Activated T-helper 1 cell treated with anti-CD3 and anti-CD28 coated beads, Interleukin-12 subunit alpha, Interleukin-12 subunit beta, Interleukin-2, Interleukin-4 antibody, amounts not matched to agents 30 ng/mL and 10 ng/mL and 1 ng/mL, durations not matched to agents 14 hours and 24 hours and 36 hours (primary cell): ENCODE measurements at regions not wholly inside any gene's neighbourhood (a gene's known extent, or its start where the extent isn't known, plus 50 kb on each side); places are given as distances from the start of the nearest gene placed in this dataset.

Experiments used
- DNase-seq: peaks from one replicate; pipeline ENCODE4 v3.0.0; 2021; ENCODE audit warnings: low spot score
- H3K27ac Mint-ChIP-seq: one replicate; pipeline ENCODE4 v1.8.0; 2021; ENCODE audit warnings: mild to moderate bottlenecking, mixed read lengths
- H3K27me3 Mint-ChIP-seq: one replicate; pipeline ENCODE4 v1.8.0; 2022; ENCODE audit warnings: mild to moderate bottlenecking, moderate library complexity, mixed read lengths; ENCODE audit not compliant: insufficient read depth
- H3K36me3 Mint-ChIP-seq: one replicate; pipeline ENCODE4 v1.8.0; 2021; ENCODE audit warnings: low read depth, mixed read lengths
- H3K4me1 Mint-ChIP-seq: one replicate; pipeline ENCODE4 v1.8.0; 2021; ENCODE audit warnings: low read depth, mixed read lengths
- H3K4me3 Mint-ChIP-seq: one replicate; pipeline ENCODE4 v1.8.0; 2021; ENCODE audit warnings: mild to moderate bottlenecking, moderate library complexity, mixed read lengths
- H3K9me3 Mint-ChIP-seq: one replicate; pipeline ENCODE4 v1.8.0; 2021; ENCODE audit warnings: mixed read lengths
- intact Hi-C: fragments of 100-400 bp; cut with micrococcal nuclease; formaldehyde crosslinking; loops from one replicate; pipeline ENCODE4 v1.15.1; 2024

DNA sequence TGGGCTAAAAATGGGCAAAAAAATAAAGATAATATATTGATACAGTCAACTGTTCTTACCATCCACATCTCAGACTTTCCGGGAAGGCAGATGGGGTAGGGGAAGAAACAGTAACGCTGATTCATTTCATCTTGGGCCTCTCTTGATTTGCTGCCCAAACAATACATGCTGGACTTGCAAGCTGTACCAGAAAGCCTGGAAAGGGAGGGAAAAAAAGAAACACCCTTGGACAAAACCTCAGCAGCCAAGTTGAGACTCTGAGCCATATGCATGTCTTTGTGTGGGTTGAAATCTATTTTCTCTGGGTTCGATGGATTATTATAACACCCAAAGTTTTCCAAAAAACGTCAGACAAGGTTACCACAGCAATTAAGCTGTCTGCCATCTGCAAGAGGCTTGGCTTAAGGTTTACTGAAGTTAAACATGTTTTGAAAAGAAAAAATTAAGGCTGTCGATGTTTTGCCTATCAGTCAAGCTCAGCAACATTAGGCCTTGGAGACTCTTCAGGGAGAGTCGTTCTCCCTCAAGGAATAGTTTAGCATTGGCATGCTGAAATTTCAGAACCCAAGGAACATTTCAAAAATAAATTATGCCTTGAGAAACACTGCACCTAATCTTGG, 71.2 kb downstream of the PSMG1 start:
- Mint-ChIP-seq H3K36me3 (no peaks in the 10 kb centered on the region), H3K9me3 (no peaks in the 10 kb centered on the region), H3K4me1 (no peaks in the 10 kb centered on the region), H3K27ac (no peak overlapping the region), H3K4me3 (no peak overlapping the region), H3K27me3 (peaks cover 15% of the 10 kb centered on the region)
- DNase-seq = no peak
- intact Hi-C loops = no loop called here

DNA sequence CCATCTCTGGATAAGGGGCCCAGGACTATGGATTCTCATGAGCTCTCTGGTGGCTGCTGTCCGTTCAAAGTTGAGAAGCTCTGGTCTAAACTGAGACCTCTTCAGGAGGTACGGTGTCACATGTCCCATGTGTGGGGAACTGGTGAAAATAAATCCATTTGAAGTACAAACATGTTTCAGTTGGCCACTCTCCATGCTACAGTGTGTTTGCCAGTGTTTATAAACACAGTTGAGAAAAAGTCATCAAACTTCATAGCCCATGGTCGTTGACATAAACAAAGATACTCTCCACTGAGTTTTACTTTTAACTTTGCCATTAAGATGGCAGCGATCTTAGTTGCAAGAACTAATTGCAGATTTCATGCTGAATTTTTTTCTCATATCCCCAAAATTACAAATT, 72.8 kb downstream of the PSMG1 start:
- no peak overlapping the region for H3K27ac Mint-ChIP-seq
- H3K36me3 Mint-ChIP-seq = no peaks in the 10 kb centered on the region
- no peaks in the 10 kb centered on the region for H3K9me3 Mint-ChIP-seq
- peaks cover 15% of the 10 kb centered on the region for H3K27me3 Mint-ChIP-seq
- no peaks in the 10 kb centered on the region for H3K4me1 Mint-ChIP-seq
- no peak for DNase-seq
- intact Hi-C loops = no loop called here
- no peak overlapping the region for H3K4me3 Mint-ChIP-seq

DNA sequence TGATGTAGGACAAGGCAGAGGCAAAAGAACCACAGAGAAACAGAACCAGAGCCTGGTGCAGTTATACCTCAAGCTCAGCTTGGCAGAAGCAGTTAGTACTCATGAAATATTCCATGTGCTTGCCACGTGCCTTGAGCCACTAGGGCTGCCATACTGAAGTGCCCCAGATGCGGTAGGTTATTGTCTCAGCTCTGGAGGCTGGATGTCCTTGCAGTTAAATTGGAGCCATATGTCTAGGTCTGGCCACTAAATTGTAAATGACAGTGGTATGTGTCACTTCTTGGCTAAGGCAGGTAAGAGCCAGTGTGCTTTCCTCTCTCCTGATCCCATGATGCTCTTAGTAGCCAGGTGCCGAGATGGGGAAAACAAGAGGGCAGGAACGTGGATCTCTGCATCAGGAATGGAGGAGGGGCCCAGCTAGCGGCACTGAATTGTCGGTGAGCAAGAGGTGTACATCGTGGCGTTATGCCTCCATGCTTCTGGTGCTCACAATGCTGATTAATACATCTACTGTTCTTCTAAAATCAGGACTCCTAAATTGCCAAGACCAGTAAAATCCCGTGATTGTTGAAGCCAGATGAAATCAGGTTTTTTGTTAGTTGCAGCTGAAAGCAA, 73.5 kb downstream of the PSMG1 start:
- Mint-ChIP-seq H3K9me3 (no peaks in the 10 kb centered on the region), H3K36me3 (no peaks in the 10 kb centered on the region), H3K4me1 (no peaks in the 10 kb centered on the region), H3K27ac (no peak overlapping the region), H3K4me3 (no peak overlapping the region), H3K27me3 (peaks cover 15% of the 10 kb centered on the region)
- no peak for DNase-seq
- intact Hi-C loops = no loop called here

DNA sequence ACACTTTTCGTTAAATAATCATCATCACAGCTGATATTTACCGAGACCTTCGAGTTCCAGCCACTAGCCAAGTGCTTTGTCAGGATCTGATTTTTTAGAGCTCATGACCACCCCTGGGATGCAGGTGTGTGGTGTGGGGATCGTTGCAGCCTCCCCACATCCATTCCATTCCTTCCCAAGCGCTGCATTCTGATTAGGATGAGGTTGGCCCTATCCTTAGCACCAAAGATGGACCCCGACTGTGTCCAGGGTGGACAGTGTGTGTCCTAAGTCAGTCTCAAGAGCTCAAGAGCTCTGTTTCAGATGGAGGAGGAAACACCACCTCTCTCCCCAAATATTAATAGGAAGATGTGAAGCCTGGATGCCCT, 74.1 kb downstream of the PSMG1 start:
- intact Hi-C loops = no loop called here
- H3K4me3 Mint-ChIP-seq = no peak overlapping the region
- H3K27ac Mint-ChIP-seq = no peak overlapping the region
- H3K27me3 Mint-ChIP-seq = peaks cover 15% of the 10 kb centered on the region
- H3K4me1 Mint-ChIP-seq = no peaks in the 10 kb centered on the region
- H3K9me3 Mint-ChIP-seq = no peaks in the 10 kb centered on the region
- no peaks in the 10 kb centered on the region for H3K36me3 Mint-ChIP-seq
- no peak for DNase-seq

DNA sequence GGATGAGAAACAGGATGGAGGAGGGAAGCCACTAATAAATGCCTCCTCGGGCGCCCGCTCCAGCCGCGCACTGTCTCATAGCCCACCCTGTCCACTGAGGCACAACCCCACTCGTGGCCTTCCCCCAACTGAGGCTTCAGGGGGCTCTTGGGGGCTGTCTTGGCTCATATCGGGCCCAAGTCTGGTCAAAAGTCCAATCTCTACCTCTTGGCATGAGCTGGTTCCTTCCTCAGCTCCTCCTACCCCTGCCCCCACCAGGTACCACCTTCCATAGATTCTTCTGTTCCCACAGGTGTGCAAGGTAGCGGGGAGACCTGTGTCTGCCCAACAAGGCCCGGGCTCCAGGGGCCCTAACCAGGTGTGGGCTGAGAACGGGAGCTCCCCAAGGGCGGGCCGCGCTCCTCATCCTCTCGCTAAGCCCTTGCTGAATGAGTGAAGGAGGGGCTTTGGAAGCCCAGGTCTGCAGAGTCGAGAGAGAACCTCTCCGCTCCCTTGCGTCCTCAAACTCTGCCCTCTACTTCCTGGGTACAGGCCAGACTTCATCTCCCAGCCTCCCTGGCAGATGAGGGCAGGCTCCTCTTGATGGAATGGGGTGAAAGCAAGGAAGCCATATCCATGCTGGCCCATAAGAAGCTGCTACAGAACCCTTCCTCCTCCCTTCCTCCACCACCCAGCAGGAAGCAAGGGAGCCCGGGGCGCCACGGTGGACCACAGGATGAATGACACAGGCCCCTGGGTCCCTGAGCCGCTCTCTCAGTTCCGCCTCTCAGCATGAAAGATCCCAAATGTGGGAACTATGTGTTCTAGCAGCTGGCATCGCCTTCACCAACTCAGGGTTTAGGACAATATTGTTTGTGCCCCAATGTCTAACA, 74.7 kb downstream of the PSMG1 start:
- Mint-ChIP-seq H3K27me3 (peaks cover 13% of the 10 kb centered on the region), H3K36me3 (no peaks in the 10 kb centered on the region), H3K4me3 (no peak overlapping the region), H3K27ac (no peak overlapping the region), H3K4me1 (no peaks in the 10 kb centered on the region), H3K9me3 (no peaks in the 10 kb centered on the region)
- DNase-seq = no peak
- intact Hi-C loops = no loop called here

DNA sequence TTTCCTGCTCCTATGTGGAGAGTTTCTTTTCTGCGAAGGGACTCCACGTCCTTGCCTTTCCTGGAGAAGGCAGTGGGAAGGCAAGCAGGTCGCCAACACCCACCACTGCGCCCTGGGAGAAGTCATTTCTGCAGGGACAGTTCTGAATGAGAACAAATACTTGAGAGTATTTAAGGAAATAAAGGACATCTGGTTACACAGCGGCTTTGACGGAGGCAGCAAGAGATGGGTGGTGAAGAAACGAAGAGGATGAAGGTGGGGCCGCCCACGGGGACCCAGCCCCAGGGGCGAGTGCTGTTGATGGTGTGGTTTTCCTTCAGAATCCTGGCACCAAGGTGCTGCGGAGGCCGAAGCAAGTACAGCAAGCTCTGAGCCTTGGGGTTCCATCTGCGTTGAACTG, 75.5 kb downstream of the PSMG1 start:
- Mint-ChIP-seq H3K36me3 (no peaks in the 10 kb centered on the region), H3K27me3 (peaks cover 9% of the 10 kb centered on the region), H3K9me3 (no peaks in the 10 kb centered on the region), H3K27ac (no peak overlapping the region), H3K4me1 (no peaks in the 10 kb centered on the region), H3K4me3 (no peak overlapping the region)
- intact Hi-C loops = no loop called here
- no peak for DNase-seq

DNA sequence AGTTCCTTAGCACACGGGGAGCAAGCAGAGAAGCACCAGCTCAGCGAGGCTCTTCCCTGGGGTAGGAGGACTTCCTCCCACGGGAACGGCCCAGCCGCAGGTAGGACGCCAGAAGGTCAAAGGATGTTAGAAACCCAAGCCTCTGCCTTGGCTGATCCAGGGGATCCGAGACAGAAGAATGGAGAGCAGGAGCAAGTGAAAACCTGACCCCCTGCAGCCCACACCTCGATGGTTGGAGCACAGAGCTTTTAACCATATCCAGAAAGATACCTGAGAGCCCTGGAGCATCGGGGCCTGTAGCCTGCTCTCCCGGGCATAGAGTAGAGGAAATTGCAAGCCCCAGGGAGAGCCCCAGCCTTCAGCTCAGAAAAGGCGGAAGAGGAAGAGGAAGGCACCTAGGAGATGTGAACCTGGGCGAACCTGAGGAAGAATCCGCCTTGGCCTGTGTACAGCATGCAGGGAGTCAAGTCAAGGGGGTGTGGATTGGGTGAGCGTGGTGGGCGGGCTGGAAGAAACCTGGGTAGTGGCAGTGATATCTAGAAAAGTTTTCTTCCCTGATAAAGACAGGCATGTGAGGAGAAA, 76.3 kb downstream of the PSMG1 start:
- intact Hi-C loops = no loop called here
- peaks cover 8% of the 10 kb centered on the region for H3K27me3 Mint-ChIP-seq
- no peak overlapping the region for H3K27ac Mint-ChIP-seq
- no peak overlapping the region for H3K4me3 Mint-ChIP-seq
- no peaks in the 10 kb centered on the region for H3K4me1 Mint-ChIP-seq
- no peak for DNase-seq
- no peaks in the 10 kb centered on the region for H3K36me3 Mint-ChIP-seq
- H3K9me3 Mint-ChIP-seq = no peaks in the 10 kb centered on the region

DNA sequence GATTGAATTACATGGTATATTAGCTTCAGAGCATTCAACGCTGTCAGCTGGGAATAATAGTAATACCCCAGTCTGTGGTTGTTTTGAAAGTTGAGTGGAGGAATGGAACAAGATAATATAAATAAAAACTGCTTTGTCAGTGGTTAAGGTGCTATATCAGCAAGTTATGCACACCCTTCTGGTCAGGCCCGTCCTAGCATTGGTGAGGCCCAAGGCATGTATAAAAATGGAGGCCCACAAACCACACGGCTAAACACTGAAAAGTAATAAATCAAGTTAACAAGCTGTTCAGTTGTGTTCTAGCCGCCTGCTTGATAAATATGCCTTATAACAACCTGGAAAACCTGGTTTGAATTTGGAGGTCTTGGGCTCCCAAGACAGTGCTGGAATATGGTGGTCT, 77.4 kb downstream of the PSMG1 start:
- Mint-ChIP-seq H3K4me3 (no peak overlapping the region), H3K4me1 (no peaks in the 10 kb centered on the region), H3K9me3 (no peaks in the 10 kb centered on the region), H3K36me3 (no peaks in the 10 kb centered on the region), H3K27ac (no peak overlapping the region), H3K27me3 (peaks cover 8% of the 10 kb centered on the region)
- intact Hi-C loops = no loop called here
- no peak for DNase-seq

DNA sequence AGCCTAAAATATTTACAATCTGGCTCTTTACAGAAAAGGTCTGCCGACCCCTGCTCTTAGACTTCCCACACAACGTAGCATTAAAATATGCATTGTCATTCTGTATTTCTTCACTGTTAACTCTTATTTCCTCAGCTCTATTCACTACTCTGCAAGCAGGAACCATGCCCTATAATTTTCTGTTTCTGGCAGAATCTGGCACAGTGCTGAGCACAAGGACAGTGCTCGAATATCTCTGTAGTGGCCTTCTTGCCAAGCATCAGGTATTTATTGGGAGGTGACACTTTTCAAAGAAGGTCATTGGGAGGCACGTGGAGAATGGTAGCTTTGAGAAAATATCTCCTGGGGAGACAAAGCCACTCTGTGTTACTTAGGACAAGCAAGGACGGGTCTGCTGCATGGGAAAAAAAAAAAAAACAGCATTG, 77.9 kb downstream of the PSMG1 start:
- no peak overlapping the region for H3K27ac Mint-ChIP-seq
- H3K27me3 Mint-ChIP-seq = peaks cover 4% of the 10 kb centered on the region
- H3K4me3 Mint-ChIP-seq = no peak overlapping the region
- no peak for DNase-seq
- intact Hi-C loops = no loop called here
- no peaks in the 10 kb centered on the region for H3K4me1 Mint-ChIP-seq
- no peaks in the 10 kb centered on the region for H3K36me3 Mint-ChIP-seq
- no peaks in the 10 kb centered on the region for H3K9me3 Mint-ChIP-seq

DNA sequence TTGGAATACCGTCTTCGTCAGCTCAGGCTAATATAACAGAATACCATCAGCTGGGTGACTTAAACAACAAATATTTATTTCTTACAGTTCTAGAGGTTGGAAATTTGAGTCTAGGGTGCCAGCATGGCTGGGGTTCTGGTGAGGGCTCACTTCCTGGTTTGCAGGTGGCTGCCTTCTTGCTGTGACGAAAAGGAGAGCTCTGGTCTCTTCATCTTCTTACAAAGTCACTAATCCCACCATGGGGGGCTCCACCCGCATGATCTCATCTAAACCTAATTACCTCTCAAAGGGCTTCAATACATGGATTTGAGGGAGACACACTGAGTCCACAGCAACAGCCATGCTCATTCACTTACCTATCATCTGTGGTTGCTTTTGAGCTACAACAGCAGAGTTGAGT, 78.3 kb downstream of the PSMG1 start:
- Mint-ChIP-seq H3K27ac (no peak overlapping the region), H3K9me3 (no peaks in the 10 kb centered on the region), H3K4me1 (no peaks in the 10 kb centered on the region), H3K27me3 (peaks cover 3% of the 10 kb centered on the region), H3K4me3 (no peak overlapping the region), H3K36me3 (no peaks in the 10 kb centered on the region)
- intact Hi-C loops = no loop called here
- DNase-seq = no peak

DNA sequence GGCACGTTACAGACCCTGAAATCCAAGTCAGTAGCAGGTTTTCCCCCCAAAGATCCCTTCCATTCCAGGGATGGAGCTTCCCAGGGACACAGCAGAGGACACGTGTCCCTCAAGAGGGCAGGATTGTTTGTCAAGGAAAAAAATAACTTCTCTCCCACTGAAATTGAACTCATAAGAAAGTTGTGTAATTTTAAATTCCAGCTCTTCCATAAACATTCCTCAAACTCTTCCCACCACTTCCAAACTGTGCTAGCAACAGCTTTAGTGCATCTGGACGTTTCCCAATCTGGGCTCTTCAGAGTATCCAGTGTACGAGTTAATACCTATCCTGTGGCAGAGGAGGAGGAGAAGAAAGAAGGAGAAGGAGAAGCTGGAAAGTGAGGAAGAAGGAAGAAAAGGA, 79.6 kb downstream of the PSMG1 start:
- Mint-ChIP-seq H3K4me3 (no peak overlapping the region), H3K36me3 (no peaks in the 10 kb centered on the region), H3K4me1 (no peaks in the 10 kb centered on the region), H3K27ac (no peak overlapping the region), H3K9me3 (no peaks in the 10 kb centered on the region), H3K27me3 (peaks cover 1% of the 10 kb centered on the region)
- no peak for DNase-seq
- intact Hi-C loops = no loop called here

DNA sequence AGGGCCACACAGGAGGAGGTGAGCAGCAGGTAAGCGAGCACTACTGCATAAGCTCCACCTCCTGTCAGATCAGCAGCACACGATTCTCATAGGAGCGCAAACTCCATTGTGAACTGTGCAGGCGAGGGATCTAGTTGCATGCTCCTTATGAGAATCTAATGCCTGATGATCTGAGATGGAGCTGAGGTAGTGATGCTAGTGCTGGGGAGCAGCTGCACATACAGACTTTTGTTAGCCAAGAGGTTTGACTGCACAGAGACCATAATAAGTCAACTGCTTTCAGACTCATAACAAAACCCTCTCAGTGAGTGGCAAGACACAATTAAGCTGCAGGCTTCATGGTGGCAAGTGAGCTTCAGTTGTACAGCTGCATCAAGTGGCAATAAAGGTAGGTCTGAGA, 83.4 kb downstream of the PSMG1 start:
- Mint-ChIP-seq H3K27ac (no peak overlapping the region), H3K9me3 (no peaks in the 10 kb centered on the region)
- intact Hi-C loops = no loop called here

DNA sequence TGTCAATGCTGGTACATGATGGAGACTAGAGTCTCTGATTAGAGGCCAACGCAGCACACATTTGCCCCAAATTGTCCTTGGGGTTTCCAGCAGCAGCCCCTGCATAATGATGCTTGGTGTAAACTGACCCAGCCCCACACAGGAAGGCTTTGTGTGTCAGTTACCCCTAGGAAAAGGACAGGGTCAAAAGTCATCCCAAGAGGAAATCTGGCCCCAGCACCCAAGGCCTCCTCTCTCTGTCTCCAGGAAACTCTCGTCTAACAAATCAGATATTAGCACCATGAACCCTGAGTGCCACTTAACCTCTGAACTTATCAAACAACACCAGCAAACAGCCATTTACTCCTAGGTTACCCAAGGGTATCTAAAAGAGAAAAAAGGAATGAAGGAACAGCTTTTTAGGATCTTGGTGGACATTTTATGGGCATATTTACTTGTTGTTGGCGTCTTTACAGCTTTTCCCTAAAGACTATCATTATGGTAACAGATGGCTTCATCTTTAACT, 84.5 kb downstream of the PSMG1 start:
- Mint-ChIP-seq H3K9me3 (no peaks in the 10 kb centered on the region), H3K27me3 (peaks cover 1% of the 10 kb centered on the region), H3K36me3 (no peaks in the 10 kb centered on the region), H3K4me1 (no peaks in the 10 kb centered on the region), H3K27ac (no peak overlapping the region), H3K4me3 (no peak overlapping the region)
- DNase-seq = no peak
- intact Hi-C loops = no loop called here

More for the DNA sequence above, 83.4 kb downstream of the PSMG1 start:
- no peak overlapping the region for H3K4me3 Mint-ChIP-seq
- no peak for DNase-seq
- H3K36me3 Mint-ChIP-seq = no peaks in the 10 kb centered on the region
- H3K4me1 Mint-ChIP-seq = no peaks in the 10 kb centered on the region
- H3K27me3 Mint-ChIP-seq = peaks cover 1% of the 10 kb centered on the region
